Mesendoderm (in vitro differentiated cells): ENCODE measurements at regions not wholly inside any gene's neighbourhood (a gene's known extent, or its start where the extent isn't known, plus 50 kb on each side); places are given as distances from the start of the nearest gene placed in this dataset.

Source experiments
- DNase-seq: peaks from one replicate; pipeline ENCODE4 v3.0.0; 2013
- H2AK5ac ChIP-seq: 2 replicates; pipeline ENCODE4 v1.6.1; 2013; ENCODE audit warnings: low read length, inconsistent platforms
- H2BK120ac ChIP-seq: 2 replicates; pipeline ENCODE4 v1.6.1; 2013; ENCODE audit warnings: low read depth, mild to moderate bottlenecking, low read length, moderate library complexity, mixed read lengths
- H2BK15ac ChIP-seq: replicated peaks from 2 replicates; pipeline ENCODE4 v1.6.1; 2013; ENCODE audit warnings: low read depth, mild to moderate bottlenecking, moderate library complexity
- H2BK5ac ChIP-seq: 2 replicates; pipeline ENCODE4 v1.6.1; 2013; ENCODE audit warnings: low read length, inconsistent platforms
- H3K18ac ChIP-seq: 2 replicates; pipeline ENCODE4 v1.6.1; 2013; ENCODE audit warnings: mild to moderate bottlenecking, low read length, mixed read lengths
- H3K23ac ChIP-seq: one replicate; pipeline ENCODE4 v1.6.1; 2013; ENCODE audit warnings: low read length
- H3K27ac ChIP-seq: 2 replicates; pipeline ENCODE4 v1.5.1; 2013; ENCODE audit warnings: low read depth, mild to moderate bottlenecking, inconsistent platforms, low read length, moderate library complexity
- H3K27me3 ChIP-seq: 2 replicates; pipeline ENCODE4 v1.6.1; 2013; ENCODE audit warnings: low read length, control low read depth, mild to moderate bottlenecking, inconsistent platforms; ENCODE audit not compliant: insufficient read depth, poor library complexity
- H3K36me3 ChIP-seq: 2 replicates; pipeline ENCODE4 v1.6.1; 2013; ENCODE audit warnings: low read length, inconsistent platforms; ENCODE audit not compliant: control insufficient read depth, insufficient read depth
- H3K4ac ChIP-seq: one replicate; pipeline ENCODE4 v1.6.1; 2013; ENCODE audit warnings: low read depth, mild to moderate bottlenecking, low read length, moderate library complexity
- H3K4me1 ChIP-seq: 2 replicates; pipeline ENCODE4 v1.6.1; 2013; ENCODE audit warnings: low read depth, low read length, inconsistent platforms; ENCODE audit not compliant: control insufficient read depth
- H3K4me2 ChIP-seq: 2 replicates; pipeline ENCODE4 v1.6.1; 2013; ENCODE audit warnings: low read length
- H3K4me3 ChIP-seq: 2 replicates; pipeline ENCODE4 v1.5.1; 2013; ENCODE audit warnings: mild to moderate bottlenecking, low read length
- H3K56ac ChIP-seq: one replicate; pipeline ENCODE4 v1.6.1; 2013; ENCODE audit warnings: low read length
- H3K79me1 ChIP-seq: 2 replicates; pipeline ENCODE4 v1.6.1; 2013; ENCODE audit warnings: low read length, inconsistent platforms
- H3K79me2 ChIP-seq: 2 replicates; pipeline ENCODE4 v1.6.1; 2013; ENCODE audit warnings: mild to moderate bottlenecking, low read length; ENCODE audit not compliant: control insufficient read depth, insufficient read depth
- H3K9ac ChIP-seq: 2 replicates; pipeline ENCODE4 v1.6.1; 2013; ENCODE audit warnings: low read length, inconsistent platforms
- H4K5ac ChIP-seq: one replicate; pipeline ENCODE4 v1.6.1; 2013; ENCODE audit warnings: low read length
- H4K8ac ChIP-seq: one replicate; pipeline ENCODE4 v1.6.1; 2013; ENCODE audit warnings: low read depth, mild to moderate bottlenecking, control low read depth, low read length, moderate library complexity
- WGBS: extraction: QIAGEN DNeasy Blood & Tissue Kit; methylation state at CpG from one replicate; pipeline ENCODE4 v1.1.7; 2013; ENCODE audit warnings: low lambda C conversion rate, missing lambda C conversion rate; ENCODE audit not compliant: insufficient coverage; ENCODE audit errors: extremely low coverage; 5-methylcytosine and 5-hydroxymethylcytosine counted together

DNA sequence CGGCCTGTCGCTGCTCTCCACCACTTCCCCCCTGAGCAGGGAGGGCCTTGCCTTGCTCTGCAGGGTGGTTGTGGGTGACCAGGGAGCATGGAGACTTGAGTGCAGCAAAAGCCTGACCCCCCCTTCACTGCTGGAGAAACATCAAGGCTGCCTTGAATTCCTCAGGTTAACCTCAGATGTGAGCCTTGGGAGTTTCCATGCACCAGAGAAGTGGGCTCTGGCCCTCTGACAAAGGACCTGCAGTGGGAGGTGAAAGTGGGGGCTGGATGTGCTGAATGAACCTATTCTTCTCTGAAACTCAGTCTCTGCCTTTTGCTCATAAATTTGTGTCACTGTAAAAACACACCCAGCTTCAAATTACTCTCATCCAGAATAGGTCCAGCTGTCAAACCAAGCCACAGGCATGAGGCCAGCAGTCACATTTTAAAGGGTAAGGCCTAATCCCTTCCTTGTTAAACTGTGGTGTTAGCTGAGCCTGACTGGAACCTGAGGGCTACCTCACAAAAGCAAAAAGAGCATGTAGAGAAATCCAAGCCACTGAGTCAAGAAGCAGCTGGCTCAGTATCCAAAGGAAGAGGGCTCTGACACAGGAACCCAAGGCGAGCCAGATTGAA is 356.8 kb downstream of the CCSER2 start:
- H3K4me3 ChIP-seq, result no peak overlapping the region
- no peak overlapping the region for H2BK5ac ChIP-seq
- H2BK15ac ChIP-seq, result no peak overlapping the region

DNA sequence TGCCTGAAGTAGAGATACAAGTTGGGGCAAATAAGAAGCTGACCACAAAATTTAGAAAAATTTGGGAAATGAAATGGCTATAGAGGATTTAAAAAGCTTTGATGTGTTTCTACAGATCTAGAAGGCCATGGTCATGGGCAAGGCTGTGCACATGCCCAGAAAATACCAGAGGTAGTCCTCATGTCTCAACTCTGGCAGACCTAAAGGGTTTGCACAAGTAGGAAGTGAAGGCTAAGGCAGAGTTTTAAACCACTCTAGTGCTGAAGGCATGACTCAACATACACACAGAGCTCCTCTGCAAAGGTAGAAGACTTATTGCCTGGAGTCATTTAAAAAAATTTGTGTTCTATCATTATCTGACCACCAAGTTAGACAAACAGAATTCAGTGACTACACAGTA is 364.6 kb downstream of the CCSER2 start:
- Histone ChIP-seq H3K4me3 (no peak overlapping the region), H3K4ac (no peak overlapping the region)

More for the DNA sequence above, 356.8 kb downstream of the CCSER2 start:
- Histone ChIP-seq H3K4ac (no peak overlapping the region), H4K5ac (no peak overlapping the region), H3K4me1 (no peaks in the 10 kb centered on the region), H2BK120ac (no peak overlapping the region), H3K4me2 (no peak overlapping the region), H3K23ac (no peak overlapping the region), H3K79me2 (no peaks in the 10 kb centered on the region), H3K56ac (no peak overlapping the region), H3K27ac (no peak overlapping the region), H3K9ac (no peak overlapping the region), H3K18ac (no peak overlapping the region), H3K36me3 (no peaks in the 10 kb centered on the region), H2AK5ac (no peak overlapping the region), H3K27me3 (no peaks in the 10 kb centered on the region), H3K79me1 (no peaks in the 10 kb centered on the region), H4K8ac (no peak overlapping the region)
- no peak for DNase-seq
- WGBS, result no CpG with 5 or more reads among the region's 3 CpGs

DNA sequence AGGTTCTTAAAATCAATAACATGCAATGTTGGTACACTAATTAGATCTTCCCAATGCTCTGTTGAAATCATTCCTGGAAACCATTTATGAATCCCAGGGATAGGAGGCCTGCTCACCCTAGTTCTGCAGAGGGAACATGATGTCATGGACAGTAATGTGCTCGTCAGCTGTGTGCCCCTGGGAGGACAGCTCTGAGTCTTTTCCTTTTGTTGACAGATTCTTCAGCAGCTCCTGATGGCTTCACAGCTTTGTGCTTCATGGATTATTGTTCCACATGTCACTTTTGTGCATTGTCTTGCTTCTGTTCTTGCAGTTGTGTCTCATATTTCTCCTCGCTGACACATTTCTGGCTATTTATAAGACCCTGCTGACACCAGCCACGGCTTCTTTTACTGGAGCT is 367.5 kb downstream of the CCSER2 start:
- Histone ChIP-seq H3K9ac (no peak overlapping the region), H3K4me3 (no peak overlapping the region), H3K23ac (no peak overlapping the region), H3K27ac (no peak overlapping the region), H2BK5ac (no peak overlapping the region), H2BK120ac (no peak overlapping the region), H4K5ac (no peak overlapping the region), H3K56ac (no peak overlapping the region), H3K4me2 (no peak overlapping the region), H2BK15ac (no peak overlapping the region), H3K18ac (no peak overlapping the region), H2AK5ac (no peak overlapping the region), H3K27me3 (no peaks in the 10 kb centered on the region), H3K4me1 (no peaks in the 10 kb centered on the region), H3K79me1 (no peaks in the 10 kb centered on the region), H3K79me2 (no peaks in the 10 kb centered on the region), H3K4ac (no peak overlapping the region), H3K36me3 (no peaks in the 10 kb centered on the region), H4K8ac (no peak overlapping the region)
- DNase-seq, result no peak
- WGBS, result no CpG with 5 or more reads among the region's 3 CpGs

More for the DNA sequence above, 364.6 kb downstream of the CCSER2 start:
- Histone ChIP-seq H2BK120ac (no peak overlapping the region), H3K27me3 (no peaks in the 10 kb centered on the region), H4K8ac (no peak overlapping the region), H3K9ac (no peak overlapping the region), H3K18ac (no peak overlapping the region), H3K56ac (no peak overlapping the region), H3K27ac (no peak overlapping the region), H3K36me3 (no peaks in the 10 kb centered on the region), H3K4me2 (no peak overlapping the region), H4K5ac (no peak overlapping the region), H3K79me2 (no peaks in the 10 kb centered on the region), H3K23ac (no peak overlapping the region), H3K4me1 (no peaks in the 10 kb centered on the region), H2BK15ac (no peak overlapping the region), H2BK5ac (no peak overlapping the region), H3K79me1 (no peaks in the 10 kb centered on the region), H2AK5ac (no peak overlapping the region)
- no peak for DNase-seq

DNA sequence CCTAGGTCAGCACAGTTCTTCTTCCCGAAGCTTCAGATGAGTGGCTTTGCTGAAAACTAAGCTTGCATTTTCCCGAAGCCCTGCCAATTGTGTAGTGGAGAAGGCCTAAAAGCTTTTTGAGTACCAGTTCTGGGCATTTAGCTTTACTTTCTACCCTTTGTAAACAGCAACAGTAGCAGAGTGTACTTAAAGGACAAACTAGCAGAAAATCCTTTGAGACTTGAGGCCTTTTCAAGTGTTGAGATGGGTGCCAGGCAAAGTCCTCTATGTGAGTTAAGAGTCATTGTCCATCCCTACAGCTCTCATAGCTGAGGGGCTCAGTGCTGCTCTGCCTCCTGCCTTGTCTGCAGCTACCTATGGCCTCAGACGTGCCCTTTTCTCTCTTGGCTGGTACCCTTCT is 368.2 kb downstream of the CCSER2 start:
- Histone ChIP-seq H2AK5ac (no peak overlapping the region), H3K9ac (no peak overlapping the region), H3K23ac (no peak overlapping the region), H3K4ac (no peak overlapping the region), H3K4me2 (no peak overlapping the region), H3K79me2 (no peaks in the 10 kb centered on the region), H4K5ac (no peak overlapping the region), H3K27me3 (no peaks in the 10 kb centered on the region), H3K4me3 (no peak overlapping the region), H2BK120ac (no peak overlapping the region), H3K56ac (no peak overlapping the region), H3K36me3 (no peaks in the 10 kb centered on the region), H2BK15ac (no peak overlapping the region), H4K8ac (no peak overlapping the region), H3K79me1 (no peaks in the 10 kb centered on the region), H3K27ac (no peak overlapping the region), H3K18ac (no peak overlapping the region), H2BK5ac (no peak overlapping the region), H3K4me1 (no peaks in the 10 kb centered on the region)
- DNase-seq, result no peak
- WGBS, result no CpG with 5 or more reads among the region's 3 CpGs

GRCh38 chr10:84698989-84699388 is 370.6 kb downstream of the CCSER2 start:
- Histone ChIP-seq H2AK5ac (no peak overlapping the region), H2BK15ac (no peak overlapping the region), H2BK5ac (no peak overlapping the region), H3K9ac (no peak overlapping the region), H3K27ac (no peak overlapping the region), H4K5ac (no peak overlapping the region), H3K27me3 (no peaks in the 10 kb centered on the region), H3K4me2 (no peak overlapping the region), H2BK120ac (no peak overlapping the region), H4K8ac (no peak overlapping the region), H3K18ac (no peak overlapping the region), H3K23ac (no peak overlapping the region), H3K79me1 (no peaks in the 10 kb centered on the region), H3K4me3 (no peak overlapping the region), H3K56ac (no peak overlapping the region), H3K79me2 (no peaks in the 10 kb centered on the region), H3K36me3 (no peaks in the 10 kb centered on the region), H3K4me1 (no peaks in the 10 kb centered on the region), H3K4ac (no peak overlapping the region)
- no CpG with 5 or more reads among the region's 1 CpG for WGBS
- no peak for DNase-seq

DNA sequence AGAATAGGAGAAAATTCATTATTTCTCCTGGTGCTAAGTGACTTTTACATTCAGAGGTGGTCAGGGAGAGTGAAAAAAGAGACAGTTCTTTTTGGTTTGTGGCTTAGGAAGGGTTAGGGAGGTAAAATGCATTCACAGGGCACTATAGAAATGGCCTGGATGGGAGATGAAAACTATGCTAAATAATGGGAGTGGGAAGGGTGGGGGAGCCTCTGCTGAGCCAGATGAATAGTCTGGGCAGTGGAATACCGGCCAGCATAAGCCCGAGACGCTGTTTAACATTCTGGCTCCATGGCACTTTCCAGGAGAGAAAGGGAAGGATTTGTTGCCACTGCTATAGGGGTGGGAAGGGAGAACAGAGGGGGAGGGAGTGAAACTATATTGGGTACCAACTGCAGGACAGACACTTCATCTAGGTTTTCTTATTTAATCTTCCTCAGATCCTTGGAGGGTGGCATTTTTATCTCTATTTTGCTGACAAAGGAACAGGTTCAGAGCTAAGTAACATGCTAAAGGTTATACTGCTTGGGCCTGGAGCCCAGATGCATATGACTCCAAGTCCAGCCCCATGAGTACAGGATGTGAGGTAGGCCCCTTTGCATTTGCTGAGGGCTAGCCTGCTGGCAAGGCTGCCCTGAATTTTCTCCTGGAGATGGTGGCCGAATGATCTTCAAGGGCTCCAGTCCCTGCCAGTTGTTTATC is 372.4 kb downstream of the CCSER2 start:
- Histone ChIP-seq H3K4me2 (no peak overlapping the region), H2BK5ac (no peak overlapping the region), H3K23ac (no peak overlapping the region), H2AK5ac (no peak overlapping the region), H3K27ac (no peak overlapping the region), H3K4ac (no peak overlapping the region), H2BK120ac (no peak overlapping the region), H3K79me2 (no peaks in the 10 kb centered on the region), H3K4me1 (no peaks in the 10 kb centered on the region), H3K27me3 (no peaks in the 10 kb centered on the region), H2BK15ac (no peak overlapping the region), H4K5ac (no peak overlapping the region), H3K56ac (no peak overlapping the region), H3K9ac (no peak overlapping the region), H3K36me3 (no peaks in the 10 kb centered on the region), H3K79me1 (no peaks in the 10 kb centered on the region), H4K8ac (no peak overlapping the region), H3K18ac (no peak overlapping the region), H3K4me3 (no peak overlapping the region)
- DNase-seq, result no peak
- no CpG with 5 or more reads among the region's 4 CpGs for WGBS
